T1000 (cell line): ENCODE measurements at regions not wholly inside any gene's neighbourhood (a gene's known extent, or its start where the extent isn't known, plus 50 kb on each side); places are given as distances from the start of the nearest gene placed in this dataset.
A peak's percentile ranks its signal among the peaks of the same experiment; 100 is the strongest.

Experiments
- DNase-seq: peaks from one replicate; lab custom pipeline; 2025; ENCODE audit warnings: mixed read lengths; lab: John Stamatoyannopoulos, UW

GRCh38 chr3:30495172-30496065 lies 111.0 kb upstream of the TGFBR2 start:
- no peak for DNase-seq

GRCh38 chr3:30496066-30496966 lies 110.1 kb upstream of the TGFBR2 start:
- DNase-seq, result no peak

- no peak for DNase-seq
Observed at GRCh38 chr3:30498587-30498967, 107.8 kb upstream of the TGFBR2 start.

- DNase-seq, result no peak
Observed at GRCh38 chr3:30500666-30501399, 105.6 kb upstream of the TGFBR2 start.

- DNase-seq, result no peak
Observed at GRCh38 chr3:30501526-30501925, 104.9 kb upstream of the TGFBR2 start.

- no peak for DNase-seq
Observed at GRCh38 chr3:30502051-30502741, 104.2 kb upstream of the TGFBR2 start.

- DNase-seq, result no peak
Observed at GRCh38 chr3:30502742-30503073, 103.7 kb upstream of the TGFBR2 start.

GRCh38 chr3:30503446-30503845 lies 103.0 kb upstream of the TGFBR2 start:
- no peak for DNase-seq

- no peak for DNase-seq
Observed at GRCh38 chr3:30504939-30505338, 101.5 kb upstream of the TGFBR2 start.

- no peak for DNase-seq
Observed at GRCh38 chr3:30505866-30506520, 100.4 kb upstream of the TGFBR2 start.

- no peak for DNase-seq
Observed at GRCh38 chr3:30508339-30508738, 98.1 kb upstream of the TGFBR2 start.

- no peak for DNase-seq
Observed at GRCh38 chr3:30510596-30510995, 95.8 kb upstream of the TGFBR2 start.

- DNase-seq, result peak; percentile 44
Observed at GRCh38 chr3:30511524-30512251, 94.7 kb upstream of the TGFBR2 start.

- no peak for DNase-seq
Observed at GRCh38 chr3:30512576-30512975, 93.8 kb upstream of the TGFBR2 start.

GRCh38 chr3:30513374-30514152 lies 92.8 kb upstream of the TGFBR2 start:
- no peak for DNase-seq

- DNase-seq, result no peak
Observed at GRCh38 chr3:30516238-30516637, 90.2 kb upstream of the TGFBR2 start.

GRCh38 chr3:30518181-30518864 lies 88.1 kb upstream of the TGFBR2 start:
- DNase-seq, result no peak

- no peak for DNase-seq
Observed at GRCh38 chr3:30518872-30519271, 87.5 kb upstream of the TGFBR2 start.

- DNase-seq, result no peak
Observed at GRCh38 chr3:30520699-30521098, 85.7 kb upstream of the TGFBR2 start.
